Neural progenitor cell (in vitro differentiated cells): ENCODE measurements at regions not wholly inside any gene's neighbourhood (a gene's known extent, or its start where the extent isn't known, plus 50 kb on each side); places are given as distances from the start of the nearest gene placed in this dataset.

ENCODE experiments used
- DNase-seq: peaks from one replicate; pipeline ENCODE4 v3.0.0-alpha.2; 2016; ENCODE audit warnings: low spot score
- H2AFZ ChIP-seq: fragments of 200-600 bp; sonication (generic); replicated peaks from 2 replicates; pipeline ENCODE4 v1.6.1; 2016; ENCODE audit warnings: antibody characterized with exemption
- H3F3A ChIP-seq: fragments of 200-600 bp; sonication (generic); 2 replicates; pipeline ENCODE4 v1.6.1; 2016; ENCODE audit warnings: antibody characterized with exemption, low read depth
- H3K27ac ChIP-seq: fragments of 200-600 bp; sonication (generic); 2 replicates; pipeline ENCODE4 v1.5.1; 2016; ENCODE audit warnings: mild to moderate bottlenecking
- H3K27me3 ChIP-seq: fragments of 200-600 bp; sonication (generic); 2 replicates; pipeline ENCODE4 v1.6.1; 2016; ENCODE audit warnings: mild to moderate bottlenecking, moderate library complexity
- H3K36me3 ChIP-seq: fragments of 200-600 bp; sonication (generic); 2 replicates; pipeline ENCODE4 v1.5.1; 2016
- H3K4me1 ChIP-seq: fragments of 200-600 bp; sonication (generic); 2 replicates; pipeline ENCODE4 v1.6.1; 2016; ENCODE audit warnings: mixed run types
- H3K4me2 ChIP-seq: fragments of 200-600 bp; sonication (generic); 2 replicates; pipeline ENCODE4 v1.6.1; 2016
- H3K4me3 ChIP-seq: fragments of 200-600 bp; sonication (generic); 2 replicates; pipeline ENCODE4 v1.5.1; 2016
- H3K79me2 ChIP-seq: fragments of 200-600 bp; sonication (generic); 2 replicates; pipeline ENCODE4 v1.6.1; 2016; ENCODE audit warnings: low read depth
- H3K9ac ChIP-seq: fragments of 200-600 bp; sonication (generic); 2 replicates; pipeline ENCODE4 v1.6.1; 2016
- H3K9me3 ChIP-seq: fragments of 200-600 bp; sonication (generic); 2 replicates; pipeline ENCODE4 v1.5.1; 2016; ENCODE audit warnings: low read depth
- H4K20me1 ChIP-seq: fragments of 200-600 bp; sonication (generic); 2 replicates; pipeline ENCODE4 v1.6.1; 2016; ENCODE audit warnings: low read depth
- H3K27ac Mint-ChIP-seq: 3 replicates; pipeline ENCODE4 v1.8.0; 2021; ENCODE audit warnings: mixed read lengths
- H3K27me3 Mint-ChIP-seq: 2 replicates; pipeline ENCODE4 v1.8.0; 2022; ENCODE audit warnings: low read depth, mild to moderate bottlenecking, inconsistent platforms, moderate library complexity, mixed read lengths; ENCODE audit not compliant: insufficient read depth
- H3K36me3 Mint-ChIP-seq: 3 replicates; pipeline ENCODE4 v1.8.0; 2021; ENCODE audit warnings: mixed read lengths
- H3K4me1 Mint-ChIP-seq: 3 replicates; pipeline ENCODE4 v1.8.0; 2021; ENCODE audit warnings: mixed read lengths
- H3K4me3 Mint-ChIP-seq: 3 replicates; pipeline ENCODE4 v1.8.0; 2021; ENCODE audit warnings: mild to moderate bottlenecking, moderate library complexity, mixed read lengths
- H3K9me3 Mint-ChIP-seq: 3 replicates; pipeline ENCODE4 v1.8.0; 2020; ENCODE audit warnings: mixed read lengths
- EZH2 ChIP-seq: fragments of 200-600 bp; sonication (generic); IDR thresholded peaks from 2 replicates; pipeline ENCODE4 v1.6.1; 2017; ENCODE audit warnings: antibody characterized with exemption, mild to moderate bottlenecking, moderate library complexity
- EZH2phosphoT487 ChIP-seq: fragments of 200-600 bp; sonication (generic); IDR thresholded peaks from 2 replicates; pipeline ENCODE4 v1.6.1; 2017; ENCODE audit warnings: antibody characterized with exemption
- TF ChIP-seq, protein P1 (sequence below): fragments of 200-600 bp; sonication (generic); IDR thresholded peaks from 2 replicates; pipeline ENCODE4 v1.5.1; 2017; ENCODE audit warnings: antibody characterized with exemption, mild to moderate bottlenecking

DNA sequence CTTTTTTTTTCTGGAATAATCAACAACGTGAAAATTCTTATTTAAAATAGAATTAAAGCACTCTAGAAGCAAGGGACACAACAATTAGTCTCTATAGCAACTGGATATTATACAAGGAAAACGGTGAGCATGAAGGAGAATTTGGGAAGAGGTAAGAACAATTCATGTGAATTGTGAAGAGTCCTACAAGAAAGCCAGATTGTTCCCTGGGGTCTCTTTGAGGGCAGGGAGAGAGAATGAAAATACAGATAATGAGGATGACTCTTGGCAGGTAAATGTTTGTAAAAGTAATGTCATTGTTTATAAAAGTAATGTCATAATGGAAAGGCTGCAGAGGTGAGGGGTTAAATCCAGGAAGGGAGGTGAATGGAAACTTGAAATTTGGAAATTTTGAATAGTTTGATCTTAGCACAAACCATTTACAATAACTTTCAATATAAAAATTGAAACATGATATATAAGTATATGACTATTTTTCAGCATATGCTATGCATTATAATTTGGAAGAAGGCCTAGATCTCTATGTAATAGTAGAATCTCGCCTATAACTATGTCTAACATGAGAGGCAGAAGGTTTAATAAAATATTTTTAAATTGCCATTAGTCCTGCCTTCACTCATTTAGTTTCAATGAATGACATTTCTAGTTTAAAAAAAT, 378.8 kb upstream of the DCN start:
- Histone ChIP-seq H3K4me2 (no peak overlapping the region), H3K9ac (no peak overlapping the region), H3K4me1 (no peaks in the 10 kb centered on the region), H3K36me3 (no peaks in the 10 kb centered on the region), H3K27ac (no peak overlapping the region), H3K9me3 (peaks cover 2% of the 10 kb centered on the region), H3K4me3 (no peak overlapping the region), H3F3A (no peaks in the 10 kb centered on the region), H3K79me2 (no peaks in the 10 kb centered on the region), H4K20me1 (no peaks in the 10 kb centered on the region), H2AFZ (no peak overlapping the region), H3K27me3 (no peaks in the 10 kb centered on the region)
- TF ChIP-seq EZH2phosphoT487 (no peak), EZH2 (no peak)
- TF ChIP-seq, protein P1, sequence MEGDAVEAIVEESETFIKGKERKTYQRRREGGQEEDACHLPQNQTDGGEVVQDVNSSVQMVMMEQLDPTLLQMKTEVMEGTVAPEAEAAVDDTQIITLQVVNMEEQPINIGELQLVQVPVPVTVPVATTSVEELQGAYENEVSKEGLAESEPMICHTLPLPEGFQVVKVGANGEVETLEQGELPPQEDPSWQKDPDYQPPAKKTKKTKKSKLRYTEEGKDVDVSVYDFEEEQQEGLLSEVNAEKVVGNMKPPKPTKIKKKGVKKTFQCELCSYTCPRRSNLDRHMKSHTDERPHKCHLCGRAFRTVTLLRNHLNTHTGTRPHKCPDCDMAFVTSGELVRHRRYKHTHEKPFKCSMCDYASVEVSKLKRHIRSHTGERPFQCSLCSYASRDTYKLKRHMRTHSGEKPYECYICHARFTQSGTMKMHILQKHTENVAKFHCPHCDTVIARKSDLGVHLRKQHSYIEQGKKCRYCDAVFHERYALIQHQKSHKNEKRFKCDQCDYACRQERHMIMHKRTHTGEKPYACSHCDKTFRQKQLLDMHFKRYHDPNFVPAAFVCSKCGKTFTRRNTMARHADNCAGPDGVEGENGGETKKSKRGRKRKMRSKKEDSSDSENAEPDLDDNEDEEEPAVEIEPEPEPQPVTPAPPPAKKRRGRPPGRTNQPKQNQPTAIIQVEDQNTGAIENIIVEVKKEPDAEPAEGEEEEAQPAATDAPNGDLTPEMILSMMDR: no peak
- no peak overlapping the region for H3K4me3 Mint-ChIP-seq
- H3K4me1 Mint-ChIP-seq: peaks cover 12% of the 10 kb centered on the region
- no peak overlapping the region for H3K27ac Mint-ChIP-seq
- no peak for DNase-seq
- H3K36me3 Mint-ChIP-seq: no peaks in the 10 kb centered on the region
- H3K27me3 Mint-ChIP-seq: peaks cover 2% of the 10 kb centered on the region
- peaks cover 8% of the 10 kb centered on the region for H3K9me3 Mint-ChIP-seq

DNA sequence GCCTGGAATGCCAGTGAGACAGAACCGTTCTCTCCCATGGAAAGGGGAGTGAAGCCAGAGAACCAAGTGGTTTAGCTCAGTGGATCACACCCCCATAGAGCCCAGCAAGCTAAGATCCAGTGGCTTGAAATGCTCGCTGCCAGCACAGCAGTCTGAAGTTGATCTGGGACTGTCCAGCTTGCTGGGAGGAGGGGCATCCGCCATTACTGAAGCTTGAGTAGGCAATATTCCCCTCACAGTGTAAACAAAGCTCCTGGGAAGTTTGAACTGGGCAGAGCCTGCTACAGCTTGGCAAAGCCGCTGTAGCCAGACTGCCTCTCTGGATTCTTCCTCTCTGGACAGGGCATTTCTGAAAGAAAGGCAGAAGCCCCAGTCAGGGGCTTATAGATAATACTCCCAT, 374.3 kb upstream of the DCN start:
- no peak overlapping the region for H3K9ac ChIP-seq
- Mint-ChIP-seq H3K9me3 (peaks cover 8% of the 10 kb centered on the region), H3K27me3 (no peaks in the 10 kb centered on the region), H3K4me3 (no peak overlapping the region), H3K4me1 (no peaks in the 10 kb centered on the region), H3K36me3 (no peaks in the 10 kb centered on the region), H3K27ac (no peak overlapping the region)
- no peak overlapping the region for H3K4me2 ChIP-seq
- H3K4me3 ChIP-seq: no peak overlapping the region
- no peaks in the 10 kb centered on the region for H3K79me2 ChIP-seq
- no peak overlapping the region for H3K27ac ChIP-seq
- peaks cover 2% of the 10 kb centered on the region for H3K9me3 ChIP-seq
- no peaks in the 10 kb centered on the region for H4K20me1 ChIP-seq
- no peaks in the 10 kb centered on the region for H3K36me3 ChIP-seq
- TF ChIP-seq EZH2 (no peak), EZH2phosphoT487 (no peak)
- TF ChIP-seq, protein P1: no peak
- no peaks in the 10 kb centered on the region for H3F3A ChIP-seq
- H3K4me1 ChIP-seq: no peaks in the 10 kb centered on the region
- H3K27me3 ChIP-seq: no peaks in the 10 kb centered on the region
- H2AFZ ChIP-seq: peak overlapping the region; percentile 87
- peak; percentile 11 for DNase-seq

GRCh38 chr12:91555436-91556415, 373.1 kb upstream of the DCN start:
- Histone ChIP-seq H3K27me3 (no peaks in the 10 kb centered on the region), H3F3A (no peaks in the 10 kb centered on the region), H3K27ac (no peak overlapping the region), H4K20me1 (no peaks in the 10 kb centered on the region), H3K9me3 (peaks cover 2% of the 10 kb centered on the region), H3K4me3 (no peak overlapping the region), H3K4me1 (no peaks in the 10 kb centered on the region), H2AFZ (no peak overlapping the region), H3K36me3 (no peaks in the 10 kb centered on the region), H3K4me2 (no peak overlapping the region), H3K9ac (no peak overlapping the region), H3K79me2 (no peaks in the 10 kb centered on the region)
- Mint-ChIP-seq H3K36me3 (no peaks in the 10 kb centered on the region), H3K9me3 (peaks cover 8% of the 10 kb centered on the region), H3K27ac (no peak overlapping the region), H3K27me3 (no peaks in the 10 kb centered on the region), H3K4me3 (no peak overlapping the region), H3K4me1 (no peaks in the 10 kb centered on the region)
- DNase-seq: no peak
- TF ChIP-seq, protein P1: no peak
- TF ChIP-seq EZH2 (no peak), EZH2phosphoT487 (no peak)
